Stimulated activated naive B cell treated with anti-CD40 and anti-IgM and Interleukin-4, amounts not matched to agents 10 μg/mL and 1 μg/mL and 100 μg/mL, for 72 hours (primary cell): ENCODE measurements at regions not wholly inside any gene's neighbourhood (a gene's known extent, or its start where the extent isn't known, plus 50 kb on each side); places are given as distances from the start of the nearest gene placed in this dataset.

Experiments used
- ATAC-seq, 2 donors: fragments of 150-1000 bp; cut with Tn5 transposase; replicated peaks; 2 replicates each; pipeline ENCODE4 v1.10.0; 2021; ENCODE audit warnings: moderate library complexity in 1 of 2
- DNase-seq: peaks from one replicate; pipeline ENCODE4 v3.0.0; 2021
- H3K27ac Mint-ChIP-seq: one replicate; pipeline ENCODE4 v1.8.0; 2022; ENCODE audit warnings: mild to moderate bottlenecking, mixed read lengths
- H3K27me3 Mint-ChIP-seq, 2 donors: one replicate each; pipeline ENCODE4 v1.8.0; 2022; ENCODE audit warnings: mixed read lengths in 2 of 2
- H3K36me3 Mint-ChIP-seq, 2 donors: one replicate each; pipeline ENCODE4 v1.8.0; 2022; ENCODE audit warnings: mixed read lengths in 2 of 2, mild to moderate bottlenecking in 1 of 2
- H3K4me1 Mint-ChIP-seq, 2 donors: one replicate each; pipeline ENCODE4 v1.8.0; 2022; ENCODE audit warnings: mixed read lengths in 2 of 2, mild to moderate bottlenecking in 1 of 2
- H3K4me3 Mint-ChIP-seq, 2 donors: one replicate each; pipeline ENCODE4 v1.8.0; 2022; ENCODE audit warnings: mild to moderate bottlenecking in 2 of 2, mixed read lengths in 2 of 2, moderate library complexity in 1 of 2
- H3K9me3 Mint-ChIP-seq, 2 donors: one replicate each; pipeline ENCODE4 v1.8.0; 2022; ENCODE audit warnings: mixed read lengths in 2 of 2, mild to moderate bottlenecking in 1 of 2

DNA sequence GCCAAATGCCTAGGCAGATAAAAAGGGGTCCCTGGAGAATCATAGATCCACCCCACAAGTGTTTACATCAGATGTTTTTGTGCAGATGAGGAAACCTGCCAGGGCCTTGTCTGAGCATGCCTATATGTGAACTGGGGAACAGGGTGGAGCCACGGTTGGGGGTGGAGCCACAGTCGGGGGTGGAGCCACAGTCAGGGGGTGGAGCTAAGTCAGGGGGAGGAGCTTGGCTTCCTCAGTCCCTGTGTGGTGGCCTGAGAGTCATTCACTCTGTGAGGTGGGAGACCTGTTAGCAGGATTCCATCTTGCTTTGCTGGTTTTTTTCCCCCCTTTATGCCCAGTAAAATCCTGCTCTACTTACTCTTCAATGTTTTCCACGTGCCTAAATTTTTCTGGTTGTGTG lies 57.8 kb upstream of the TGFBR2 start:
- Mint-ChIP-seq H3K36me3 (no peaks in the 10 kb centered on the region), H3K27ac (no peak overlapping the region), H3K4me3 (no peak overlapping the region), H3K9me3 (peaks cover 5 to 8% of the 10 kb centered on the region in 2 donors), H3K27me3 (no peaks in the 10 kb centered on the region), H3K4me1 (peaks cover 26 to 47% of the 10 kb centered on the region in 2 donors)
- ATAC-seq (peak; percentile 70 to 82), DNase-seq (no peak)

DNA sequence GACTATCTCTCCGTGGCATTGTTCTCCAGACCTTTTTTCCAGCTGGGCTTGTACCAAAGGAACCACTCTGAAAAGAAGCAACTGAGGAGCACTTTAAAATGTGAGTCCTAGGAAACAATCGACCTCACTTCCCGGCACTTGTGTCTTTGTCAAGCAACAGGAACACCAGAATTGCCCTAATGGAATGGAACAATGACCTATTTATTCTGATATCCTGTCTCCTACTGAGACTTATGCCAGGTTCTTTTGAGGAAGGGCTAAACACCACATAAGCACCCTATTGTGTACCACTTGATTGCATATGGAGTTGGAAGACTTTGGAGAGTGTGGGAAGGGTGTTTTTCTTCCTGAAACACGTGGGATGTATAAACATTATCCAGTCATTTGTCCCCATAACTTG lies 56.8 kb upstream of the TGFBR2 start:
- Mint-ChIP-seq H3K36me3 (no peaks in the 10 kb centered on the region), H3K27ac (no peak overlapping the region), H3K4me1 (peaks cover 28 to 53% of the 10 kb centered on the region in 2 donors), H3K27me3 (no peaks in the 10 kb centered on the region), H3K9me3 (peaks cover 5 to 8% of the 10 kb centered on the region in 2 donors), H3K4me3 (no peak overlapping the region)
- ATAC-seq (no peak), DNase-seq (no peak)

DNA sequence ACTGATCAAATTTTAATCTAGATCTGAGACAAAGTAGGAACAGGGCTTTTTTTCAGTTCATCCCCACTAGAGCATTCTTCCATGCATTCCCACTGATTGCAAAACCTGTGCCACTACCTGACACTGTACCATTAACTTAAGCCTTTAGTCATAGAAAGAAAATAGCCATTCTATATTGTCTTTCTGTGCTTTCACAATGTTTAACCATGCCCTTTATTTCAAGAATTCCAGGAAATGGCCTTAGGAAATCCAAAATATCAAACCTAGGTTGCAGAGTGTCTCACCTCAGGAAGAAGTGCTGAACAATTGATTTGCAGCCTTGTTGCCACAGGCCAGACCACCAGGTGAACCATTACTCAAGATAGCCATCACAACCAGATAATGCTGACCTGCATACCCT lies 56.2 kb upstream of the TGFBR2 start:
- ATAC-seq (no peak), DNase-seq (no peak)
- H3K4me3 Mint-ChIP-seq = no peak overlapping the region
- H3K9me3 Mint-ChIP-seq = peaks cover 5 to 8% of the 10 kb centered on the region in 2 donors
- H3K27ac Mint-ChIP-seq = no peak overlapping the region
- no peaks in the 10 kb centered on the region for H3K27me3 Mint-ChIP-seq
- no peaks in the 10 kb centered on the region for H3K36me3 Mint-ChIP-seq
- H3K4me1 Mint-ChIP-seq = peaks cover 28 to 53% of the 10 kb centered on the region in 2 donors

DNA sequence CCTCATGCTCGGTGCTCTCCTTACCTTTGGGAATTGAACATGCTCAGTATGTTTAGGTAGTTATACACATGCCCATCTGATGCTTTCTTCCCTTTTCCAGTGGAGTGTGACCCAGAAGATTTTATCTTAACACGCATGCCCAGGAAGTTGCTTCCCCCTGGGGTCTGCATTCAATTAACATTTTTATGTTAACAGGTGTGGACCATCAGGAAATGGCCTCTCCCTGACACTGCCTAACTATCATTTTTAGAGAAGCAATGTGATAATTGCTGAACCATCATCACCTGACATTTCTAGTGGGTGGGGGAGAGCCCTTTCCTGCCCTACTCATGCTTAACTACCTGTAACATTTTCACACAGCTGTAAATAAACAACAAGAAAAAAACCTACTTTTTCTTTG lies 55.1 kb upstream of the TGFBR2 start:
- H3K27ac Mint-ChIP-seq = peak overlapping the region; percentile 44
- H3K27me3 Mint-ChIP-seq = no peaks in the 10 kb centered on the region
- peaks cover 28 to 54% of the 10 kb centered on the region in 2 donors for H3K4me1 Mint-ChIP-seq
- no peak overlapping the region for H3K4me3 Mint-ChIP-seq
- H3K36me3 Mint-ChIP-seq = no peaks in the 10 kb centered on the region
- H3K9me3 Mint-ChIP-seq = peaks cover 5 to 8% of the 10 kb centered on the region in 2 donors
- DNase-seq = no peak
- ATAC-seq = peak; percentile 71 to 73

DNA sequence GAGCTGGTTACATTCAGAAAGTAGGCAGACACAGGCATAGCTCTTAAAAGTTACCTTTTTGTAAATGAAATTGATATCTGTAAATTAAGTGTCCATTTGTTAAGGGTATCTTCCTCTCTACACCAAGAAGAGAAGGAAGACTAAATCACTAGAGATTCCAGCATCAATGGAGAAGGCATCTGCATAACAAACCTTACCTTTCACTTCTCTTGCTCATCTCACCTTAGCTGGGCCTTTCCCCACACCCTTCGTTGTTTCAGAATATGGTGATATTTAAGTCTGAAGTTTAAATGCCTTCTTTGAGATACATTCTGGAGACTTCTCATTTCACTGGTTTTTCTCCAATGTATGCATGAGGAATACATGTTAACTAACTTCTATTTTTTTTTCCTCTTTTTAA lies 54.5 kb upstream of the TGFBR2 start:
- ATAC-seq (peak; percentile 55 to 61), DNase-seq (no peak)
- Mint-ChIP-seq H3K4me1 (peaks cover 29 to 61% of the 10 kb centered on the region in 2 donors), H3K4me3 (peak overlapping the region in 1 of 2 donors; percentile 23), H3K36me3 (no peaks in the 10 kb centered on the region), H3K9me3 (peaks cover 5 to 9% of the 10 kb centered on the region in 2 donors), H3K27me3 (no peaks in the 10 kb centered on the region), H3K27ac (no peak overlapping the region)

DNA sequence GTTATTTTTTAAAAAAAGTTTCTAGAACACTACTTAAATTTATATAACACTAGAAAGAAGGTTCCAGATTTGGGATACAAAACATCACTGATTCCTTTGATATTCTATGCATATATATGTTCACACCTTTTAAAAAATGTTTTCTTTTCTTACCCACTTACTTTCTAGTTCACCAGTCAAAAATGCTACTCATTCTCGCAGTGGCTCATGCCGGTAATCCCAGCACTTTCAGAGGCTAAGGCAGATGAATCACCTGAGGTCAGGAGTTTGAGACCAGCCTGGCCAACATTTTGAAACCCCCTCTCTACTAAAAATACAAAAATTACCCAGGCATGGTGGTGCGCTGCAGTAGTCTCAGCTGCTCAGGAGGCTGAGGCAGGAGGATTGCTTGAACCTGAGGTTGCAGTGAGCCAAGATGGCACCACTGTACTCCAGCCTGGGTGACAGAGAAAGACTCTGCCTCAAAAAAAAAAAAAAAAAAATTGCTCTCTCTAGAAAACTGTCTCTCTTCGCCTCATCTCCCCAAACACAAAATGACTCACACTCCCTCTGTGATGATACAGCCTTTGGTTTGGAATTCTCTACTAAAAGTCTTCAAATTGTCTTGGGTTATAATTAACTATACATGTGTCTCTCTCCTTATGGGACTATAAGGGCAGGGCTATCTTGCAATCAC lies 52.6 kb upstream of the TGFBR2 start:
- Mint-ChIP-seq H3K4me3 (no peak overlapping the region), H3K27me3 (no peaks in the 10 kb centered on the region), H3K9me3 (peaks cover 0 to 1% of the 10 kb centered on the region in 2 donors), H3K36me3 (no peaks in the 10 kb centered on the region), H3K4me1 (peaks cover 23 to 49% of the 10 kb centered on the region in 2 donors), H3K27ac (no peak overlapping the region)
- no peak for DNase-seq
- no peak for ATAC-seq

DNA sequence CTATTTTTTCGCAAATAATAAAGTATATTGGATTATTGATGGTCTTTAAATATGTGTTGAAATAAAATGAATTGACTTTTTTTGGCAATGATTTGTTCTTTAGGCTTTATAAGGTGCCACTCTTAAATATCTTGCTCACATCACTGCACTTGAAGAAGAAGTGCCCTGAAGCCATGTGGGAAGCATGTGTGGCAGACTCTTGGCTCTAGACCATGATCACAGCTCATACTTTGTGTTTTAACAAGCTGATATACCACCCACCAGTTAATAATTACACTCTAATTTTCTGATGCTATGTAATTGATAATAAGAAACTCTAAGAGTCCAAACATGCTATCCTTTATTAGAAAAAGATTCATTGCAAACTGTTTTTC lies 52.1 kb upstream of the TGFBR2 start:
- H3K27me3 Mint-ChIP-seq = no peaks in the 10 kb centered on the region
- no peak overlapping the region for H3K27ac Mint-ChIP-seq

DNA sequence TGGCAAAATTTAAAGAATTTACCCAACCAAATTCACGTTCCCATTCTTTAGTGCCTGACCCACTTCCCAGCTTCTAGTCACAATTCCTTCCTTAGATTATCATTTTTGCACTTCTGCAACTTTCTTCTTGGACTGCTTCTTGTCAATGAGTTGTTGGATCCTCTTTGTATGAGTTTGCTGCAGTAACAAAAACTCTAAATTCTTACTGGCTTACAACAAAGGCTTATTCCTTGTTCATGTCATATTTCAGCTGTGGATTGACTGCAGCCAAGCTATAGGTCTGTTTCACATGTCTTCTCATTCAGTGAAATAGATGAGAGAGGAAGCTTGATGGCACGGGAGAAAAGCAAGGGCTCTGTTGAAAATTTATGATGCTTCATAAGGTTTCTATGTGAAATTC lies 50.4 kb upstream of the TGFBR2 start:
- Mint-ChIP-seq H3K27ac (no peak overlapping the region), H3K9me3 (peaks cover 0 to 1% of the 10 kb centered on the region in 2 donors), H3K4me1 (peaks cover 13 to 38% of the 10 kb centered on the region in 2 donors), H3K4me3 (no peak overlapping the region), H3K27me3 (no peaks in the 10 kb centered on the region), H3K36me3 (no peaks in the 10 kb centered on the region)
- ATAC-seq = no peak
- no peak for DNase-seq

More for the DNA sequence above, 52.1 kb upstream of the TGFBR2 start:
- DNase-seq = no peak
- H3K9me3 Mint-ChIP-seq = peaks cover 0 to 1% of the 10 kb centered on the region in 2 donors
- H3K36me3 Mint-ChIP-seq = no peaks in the 10 kb centered on the region
- ATAC-seq = no peak
- no peak overlapping the region for H3K4me3 Mint-ChIP-seq
- H3K4me1 Mint-ChIP-seq = peaks cover 23 to 49% of the 10 kb centered on the region in 2 donors
